IPS-NIHi7 (cell line): ENCODE measurements at regions not wholly inside any gene's neighbourhood (a gene's known extent, or its start where the extent isn't known, plus 50 kb on each side); places are given as distances from the start of the nearest gene placed in this dataset.
A peak's percentile ranks its signal among the peaks of the same experiment; 100 is the strongest.
"Not testable (repeated sequence)": the region's sequence is repeated elsewhere in the genome, so short reads cannot be mapped to it uniquely, and the experiment has no call there.

Experiments used
- DNase-seq: peaks from one replicate; pipeline ENCODE4 v3.0.0; 2012; ENCODE audit warnings: mixed read lengths; ENCODE audit errors: extremely low spot score

DNA sequence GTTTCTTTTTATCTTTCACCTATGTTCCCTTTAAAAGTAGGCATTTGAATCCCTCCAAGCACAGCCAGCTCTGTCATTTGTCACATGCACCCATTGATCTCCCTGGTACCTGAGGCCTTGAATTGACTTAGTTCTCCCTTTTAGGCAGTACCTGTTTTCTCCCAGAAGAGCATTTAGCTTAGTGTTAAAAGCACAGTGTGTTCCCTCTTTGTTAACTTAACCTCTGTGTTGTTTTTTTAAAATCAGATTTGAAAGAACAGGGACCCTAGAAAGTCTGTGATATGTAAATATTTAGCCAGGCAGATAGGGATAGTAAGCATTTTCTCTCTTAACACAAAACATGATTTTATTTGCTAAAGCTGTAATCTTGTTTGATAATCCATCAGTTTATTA lies 113.8 kb upstream of the SPATA31D4 start:
- no peak for DNase-seq

DNA sequence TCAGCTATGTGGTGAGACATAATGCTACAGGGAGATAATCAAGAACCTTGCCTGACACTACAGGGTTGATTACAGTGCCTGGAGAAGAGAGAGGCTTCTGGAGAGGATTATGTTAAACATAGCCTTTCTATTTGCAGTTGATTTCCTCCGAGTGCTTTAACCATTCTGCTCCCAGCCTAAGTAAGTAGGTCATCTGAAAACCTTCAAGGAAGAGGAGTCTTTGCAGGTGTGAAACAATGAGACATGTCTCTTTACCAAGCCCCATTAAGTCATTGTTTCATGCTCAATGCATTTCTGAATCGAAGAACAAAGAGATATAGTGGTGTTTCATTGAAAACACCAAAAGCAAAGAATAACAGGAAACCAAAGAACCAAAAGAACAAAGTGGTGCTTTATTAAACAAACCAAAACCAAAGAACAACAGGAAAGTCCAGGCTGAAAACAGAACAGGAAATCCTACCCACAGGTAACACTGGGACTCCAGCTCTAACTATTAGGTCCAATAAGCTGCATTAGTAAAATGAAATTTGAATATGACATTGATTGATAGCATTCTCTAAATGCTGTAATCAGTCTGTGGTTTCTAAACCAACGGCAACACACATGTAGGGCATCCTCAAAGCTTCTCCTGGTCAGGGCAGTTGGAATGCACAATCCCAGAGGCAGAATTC lies 113.3 kb upstream of the SPATA31D4 start:
- DNase-seq: peak; percentile 26

DNA sequence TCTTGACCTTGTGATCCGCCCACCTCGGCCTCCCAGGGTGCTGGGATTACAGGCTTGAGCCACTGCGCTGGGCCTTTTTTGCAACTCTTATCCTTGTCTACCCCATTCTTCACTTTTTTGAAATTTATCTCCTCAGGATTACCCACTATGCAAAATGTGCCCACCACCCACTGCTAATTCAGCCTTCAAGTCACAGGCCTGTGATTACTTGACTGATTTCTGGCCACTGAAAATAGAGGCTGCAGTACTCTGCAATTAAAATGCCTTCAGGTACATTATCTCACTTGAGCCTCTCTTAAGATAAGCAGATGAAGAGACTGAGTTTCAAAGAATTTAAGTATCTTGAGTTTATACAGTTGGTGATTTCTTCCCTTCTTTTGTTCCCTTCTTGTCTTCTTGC lies 112.4 kb upstream of the SPATA31D4 start:
- DNase-seq: no peak

DNA sequence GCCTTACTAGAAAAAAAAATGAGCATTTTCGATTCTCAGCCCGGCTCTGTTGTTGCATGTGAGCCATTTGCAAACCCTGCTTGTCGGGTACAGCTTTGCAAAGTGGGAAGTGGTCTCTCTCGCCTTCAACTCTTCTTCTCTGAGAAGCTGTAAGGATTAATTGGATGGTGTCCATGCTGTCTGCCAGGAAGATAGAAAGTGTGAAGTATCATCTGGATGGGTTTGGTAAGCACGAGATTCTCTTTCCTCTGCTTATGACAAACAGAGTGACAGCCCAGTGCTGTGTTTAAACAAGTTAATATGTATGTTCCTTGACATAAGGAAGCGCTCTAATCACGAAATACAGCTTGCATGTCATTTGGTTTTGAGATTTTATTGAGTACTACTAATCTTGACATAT lies 109.1 kb upstream of the SPATA31D4 start:
- DNase-seq: no peak

DNA sequence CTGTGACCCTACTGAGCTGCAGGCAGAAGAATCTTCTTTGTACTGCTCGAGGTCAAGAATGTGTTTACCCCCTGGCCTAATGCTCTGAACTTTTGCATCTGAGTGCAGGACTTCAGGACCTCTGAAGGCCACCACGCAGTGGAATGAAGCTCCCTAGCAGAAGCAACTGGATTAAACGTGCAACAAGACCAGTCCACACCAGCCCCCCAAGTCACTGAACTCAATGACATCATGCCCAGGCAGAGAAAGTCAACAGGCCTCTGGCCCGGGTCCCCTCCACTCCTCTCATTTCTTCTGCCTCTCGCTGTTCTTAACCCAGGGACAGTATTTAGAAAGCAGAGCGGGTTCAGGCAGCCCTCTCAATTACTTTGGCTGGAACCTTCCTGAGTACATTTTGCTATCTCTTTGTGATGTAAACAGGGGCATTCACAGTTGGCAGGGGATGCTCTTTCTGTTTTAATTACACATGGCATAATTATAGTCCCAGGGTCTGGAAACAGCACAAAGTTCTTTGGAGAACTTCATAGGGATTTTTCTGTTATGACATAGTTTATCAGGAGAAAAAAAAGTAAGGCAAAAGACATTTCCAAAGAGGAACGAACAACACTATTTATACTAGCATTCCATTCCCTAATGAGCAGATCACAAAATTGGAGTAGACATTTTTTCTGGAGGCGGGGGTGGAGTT lies 108.2 kb upstream of the SPATA31D4 start:
- peak; percentile 34 for DNase-seq

DNA sequence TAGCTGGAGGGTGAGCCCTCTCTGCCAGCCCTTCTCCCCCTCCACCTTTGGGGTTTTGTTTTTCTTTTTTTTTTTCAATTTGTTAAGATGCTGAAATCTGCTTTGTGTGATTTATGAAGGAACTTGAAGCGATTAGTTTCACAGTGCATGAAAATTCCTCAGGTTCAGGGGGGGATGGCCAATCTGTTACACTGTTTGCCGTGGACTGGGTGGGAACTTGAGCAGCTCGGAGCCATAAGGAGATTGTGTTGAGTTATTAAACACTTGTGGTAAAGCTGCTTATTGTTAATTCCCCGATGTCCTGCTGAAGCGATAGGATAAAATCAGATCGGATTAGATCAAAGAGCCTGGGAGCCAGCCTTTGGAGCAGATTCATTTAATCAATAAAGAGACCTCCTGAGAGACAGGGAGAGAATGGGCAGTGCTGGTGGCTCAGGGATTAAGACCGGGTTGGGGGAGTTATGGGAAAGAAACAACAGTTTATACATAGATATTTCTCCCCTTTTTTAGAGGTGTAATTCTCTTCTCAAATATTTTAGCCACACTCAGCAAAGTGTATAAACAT lies 105.8 kb upstream of the SPATA31D4 start:
- no peak for DNase-seq

DNA sequence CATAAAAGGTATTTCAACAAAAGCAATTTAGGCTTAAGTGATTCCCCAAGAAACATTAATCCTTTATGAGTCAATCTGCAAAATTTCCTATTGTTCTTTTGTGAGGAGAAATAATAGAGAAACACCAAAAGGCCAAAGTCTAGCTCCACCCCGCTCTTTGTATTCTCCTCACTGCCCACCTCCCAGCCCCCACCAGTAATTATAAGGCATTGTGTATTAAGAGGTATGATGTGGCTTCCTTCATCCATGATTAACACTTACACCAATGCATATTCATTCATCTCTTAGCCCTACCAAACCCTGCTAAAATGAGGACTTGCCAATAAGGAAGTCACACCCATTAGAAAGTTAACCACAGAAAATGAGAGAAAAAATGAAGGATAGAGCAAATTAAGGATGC lies 105.3 kb upstream of the SPATA31D4 start:
- DNase-seq: no peak

DNA sequence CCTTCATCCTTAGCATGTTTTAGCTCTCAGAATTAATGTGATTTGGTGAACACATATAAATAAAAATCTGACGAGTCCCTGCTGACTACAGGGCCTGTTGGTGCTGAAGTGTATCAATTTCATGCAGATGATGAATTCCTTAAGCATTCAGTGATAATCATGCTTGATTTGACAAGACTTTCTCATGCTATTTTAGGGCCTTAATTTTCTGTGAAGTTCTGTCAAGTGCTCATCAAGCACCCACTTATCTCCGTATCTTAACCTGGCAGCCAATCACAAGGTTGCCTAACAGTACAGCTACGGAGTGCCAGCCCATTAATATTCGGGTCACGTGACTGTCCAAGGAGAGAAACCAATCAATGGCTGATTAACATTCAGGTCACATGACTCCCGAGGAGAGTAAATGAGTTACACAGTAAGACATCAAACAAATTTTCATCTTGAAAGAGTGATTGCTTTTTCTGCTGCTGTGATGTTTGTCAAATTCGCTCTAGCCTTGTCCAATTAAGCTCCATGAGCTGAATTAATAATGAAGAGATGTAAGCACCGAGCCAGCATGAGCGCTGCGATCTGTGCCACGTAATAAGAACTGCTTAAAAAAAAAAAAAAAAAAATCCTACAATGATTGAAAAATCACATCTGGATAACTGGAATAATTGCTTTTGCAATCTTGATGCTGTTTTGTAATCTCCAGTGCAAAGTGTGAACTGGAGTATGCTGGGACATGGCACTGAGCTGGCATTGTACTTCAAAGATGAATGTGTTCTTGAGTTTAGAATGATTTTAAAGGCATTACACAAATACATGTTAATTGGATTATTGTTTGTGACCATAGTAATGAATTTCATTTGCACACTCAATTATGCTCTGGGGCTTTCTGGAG lies 104.3 kb upstream of the SPATA31D4 start:
- DNase-seq: no peak

DNA sequence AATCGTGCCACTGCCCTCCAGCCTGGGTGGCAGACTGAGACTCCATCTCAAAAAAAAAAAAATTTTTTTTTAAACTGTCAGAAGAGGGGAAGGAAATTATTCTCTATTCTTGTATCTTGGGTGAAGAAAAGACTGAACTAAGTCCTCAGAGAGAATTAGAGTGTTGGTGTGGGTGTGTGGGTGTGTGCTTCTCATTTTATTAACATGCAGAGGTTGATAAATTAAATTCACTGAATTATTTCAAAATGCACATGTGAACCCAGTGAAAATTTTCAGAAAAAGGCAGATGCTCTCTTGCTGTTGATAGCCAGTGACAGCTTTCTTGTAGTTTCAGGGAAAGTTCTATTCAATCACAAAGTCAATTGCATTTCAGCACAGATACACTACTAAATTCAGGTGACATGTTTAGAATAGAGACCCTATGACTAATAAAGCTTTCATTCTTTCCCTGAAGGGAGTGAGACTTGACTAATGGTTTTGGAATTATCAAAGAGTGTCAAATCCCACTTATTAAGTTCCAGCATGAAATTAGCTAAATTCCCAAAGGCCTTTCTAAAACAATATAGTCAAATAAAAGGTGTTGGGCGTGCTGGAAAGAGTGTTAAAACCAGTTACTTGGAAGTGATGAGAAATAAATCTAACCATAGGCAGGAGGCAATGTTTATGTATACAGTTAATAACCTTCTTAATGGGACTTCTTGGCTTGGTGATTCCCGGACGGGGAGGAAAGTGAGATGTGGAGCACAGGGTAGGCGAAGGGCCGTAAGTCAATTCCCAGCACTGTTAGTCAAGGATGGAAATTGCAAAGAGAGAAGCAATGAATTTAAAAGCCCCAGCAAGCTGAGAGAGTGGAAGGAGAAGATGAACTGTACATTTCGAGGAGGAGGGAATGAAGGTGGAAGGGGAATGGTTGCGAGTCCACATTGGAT lies 103.2 kb upstream of the SPATA31D4 start:
- no peak for DNase-seq

DNA sequence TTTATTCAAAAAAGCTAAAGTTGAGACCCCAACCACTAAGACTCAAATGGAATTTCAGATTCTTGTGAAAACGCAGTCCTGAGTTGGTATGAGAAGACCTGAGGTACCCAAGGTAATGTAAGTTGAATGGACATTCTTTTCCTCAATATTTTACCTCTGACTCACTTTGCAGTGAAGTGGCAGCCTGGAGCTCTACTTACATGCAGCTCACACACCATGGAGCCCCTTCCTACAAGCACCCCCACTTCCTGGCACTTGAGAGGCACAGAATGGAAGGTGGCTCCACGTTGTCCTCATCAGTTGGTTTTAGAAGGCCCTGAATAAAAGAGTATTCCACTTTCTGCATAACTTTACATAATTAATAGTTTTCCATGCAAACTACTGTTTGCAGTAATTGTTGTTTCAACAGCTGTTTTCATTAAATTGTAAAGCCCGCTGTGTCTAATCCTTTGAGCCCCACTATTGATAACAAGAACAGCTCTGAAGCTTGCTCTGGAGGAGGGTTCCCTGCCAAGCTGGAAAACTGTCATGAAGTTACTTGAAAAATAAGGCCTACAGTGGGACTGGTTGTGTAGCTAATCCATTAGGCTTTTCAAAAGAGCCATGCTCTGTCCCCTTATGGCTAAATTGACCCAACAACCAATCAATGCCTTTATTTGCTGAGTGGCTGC lies 102.2 kb upstream of the SPATA31D4 start:
- DNase-seq: no peak

DNA sequence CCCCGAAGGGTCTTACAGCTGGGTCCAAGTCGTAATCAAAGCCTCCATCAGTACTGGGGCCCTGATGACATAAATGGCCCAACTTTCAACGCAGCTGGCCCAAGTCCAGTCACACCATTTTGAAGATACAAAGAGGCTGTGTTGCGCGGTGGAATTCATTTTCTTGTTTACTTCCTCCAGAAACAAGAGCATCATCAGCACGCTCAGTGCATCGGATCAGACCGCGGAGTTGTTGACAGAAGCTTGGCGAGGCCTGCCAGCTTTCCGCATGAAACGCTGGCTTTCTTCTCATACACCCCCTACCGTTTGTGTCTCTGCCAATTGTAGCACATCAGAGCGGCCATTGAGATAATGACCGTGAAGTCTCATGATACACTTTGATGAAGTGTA lies 101.7 kb upstream of the SPATA31D4 start:
- no peak for DNase-seq

DNA sequence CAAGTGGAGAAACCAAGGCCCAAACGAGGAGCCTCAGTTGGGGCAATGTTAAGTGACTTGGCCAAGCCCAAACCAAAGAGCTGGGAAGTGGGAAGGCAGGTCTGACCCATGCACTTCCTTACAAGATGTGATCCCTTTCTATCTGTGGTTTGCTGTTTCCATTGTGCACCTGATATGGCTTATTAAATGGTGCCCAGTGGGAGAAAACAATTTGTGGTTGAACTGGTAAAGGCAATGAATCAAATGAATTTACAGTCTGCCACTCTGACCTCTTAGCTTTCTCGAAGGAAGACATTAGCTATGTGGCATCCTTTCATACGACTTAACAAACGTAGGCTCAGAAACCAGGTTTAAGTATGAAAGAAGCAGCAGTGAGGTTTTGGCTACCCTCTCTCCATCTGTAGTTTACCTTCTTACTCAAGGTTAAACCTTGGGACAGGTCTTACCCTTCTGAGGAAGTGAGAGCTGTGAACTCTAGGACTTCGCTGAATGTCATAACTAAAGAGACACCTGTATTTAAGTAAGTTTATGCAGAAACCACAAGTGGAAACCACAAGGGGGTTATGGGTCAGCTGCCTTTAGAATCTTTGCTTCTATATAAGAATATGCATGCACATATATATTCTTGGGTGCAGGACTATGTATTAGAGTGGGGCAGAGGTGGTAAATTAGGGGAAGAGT lies 100.5 kb upstream of the SPATA31D4 start:
- no peak for DNase-seq

DNA sequence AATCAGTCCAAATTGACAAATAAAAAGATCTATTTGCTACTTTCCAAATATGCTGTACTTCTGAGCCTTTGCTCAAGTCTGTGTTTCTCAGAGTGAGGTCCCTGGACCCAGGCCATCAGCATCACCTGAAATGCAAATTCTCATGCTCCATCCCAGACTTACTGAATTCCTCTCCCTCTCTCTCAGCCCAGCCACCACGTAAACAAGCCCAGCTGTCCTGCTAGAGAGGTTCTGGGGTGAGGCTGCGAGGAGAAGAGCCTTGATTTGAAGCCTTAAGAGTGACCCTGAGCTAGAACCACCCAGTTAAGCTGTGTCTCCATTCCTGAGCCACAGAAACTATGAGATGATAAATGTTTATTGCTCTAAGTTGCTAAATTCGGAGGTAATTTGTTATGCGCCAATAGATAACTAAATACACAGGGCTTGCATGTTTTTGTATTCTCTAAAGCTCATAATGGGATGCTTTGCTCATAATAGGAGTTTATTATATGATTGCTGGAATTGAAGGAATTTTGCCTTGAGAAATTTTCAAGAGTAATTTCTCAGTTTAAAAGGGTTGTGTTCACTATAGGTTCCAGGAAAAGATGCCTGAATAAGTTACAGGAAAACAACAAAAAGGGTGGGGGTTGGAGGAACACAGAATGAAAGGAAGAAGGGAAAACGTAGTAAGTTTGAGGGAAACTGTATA lies 98.9 kb upstream of the SPATA31D4 start:
- DNase-seq: peak; percentile 18

DNA sequence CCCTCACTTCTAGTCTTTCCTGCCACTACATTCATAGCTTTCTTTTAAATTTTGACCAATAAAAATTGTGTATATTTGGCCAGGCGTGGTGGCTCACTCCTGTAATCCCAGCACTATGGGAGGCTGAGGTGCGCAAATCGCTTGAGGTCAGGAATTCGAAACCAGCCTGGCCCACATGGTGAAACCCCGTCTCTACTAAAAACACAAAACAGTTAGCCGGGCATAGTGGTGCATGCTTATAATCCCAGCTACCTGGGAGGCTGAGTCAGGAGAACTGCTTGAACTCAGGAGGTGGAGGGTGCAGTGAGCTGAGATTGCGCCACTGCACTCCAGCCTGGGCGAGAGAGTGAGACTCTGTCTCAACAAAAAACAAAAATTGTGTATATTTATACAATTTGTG lies 97.8 kb upstream of the SPATA31D4 start:
- not testable (repeated sequence) for DNase-seq

DNA sequence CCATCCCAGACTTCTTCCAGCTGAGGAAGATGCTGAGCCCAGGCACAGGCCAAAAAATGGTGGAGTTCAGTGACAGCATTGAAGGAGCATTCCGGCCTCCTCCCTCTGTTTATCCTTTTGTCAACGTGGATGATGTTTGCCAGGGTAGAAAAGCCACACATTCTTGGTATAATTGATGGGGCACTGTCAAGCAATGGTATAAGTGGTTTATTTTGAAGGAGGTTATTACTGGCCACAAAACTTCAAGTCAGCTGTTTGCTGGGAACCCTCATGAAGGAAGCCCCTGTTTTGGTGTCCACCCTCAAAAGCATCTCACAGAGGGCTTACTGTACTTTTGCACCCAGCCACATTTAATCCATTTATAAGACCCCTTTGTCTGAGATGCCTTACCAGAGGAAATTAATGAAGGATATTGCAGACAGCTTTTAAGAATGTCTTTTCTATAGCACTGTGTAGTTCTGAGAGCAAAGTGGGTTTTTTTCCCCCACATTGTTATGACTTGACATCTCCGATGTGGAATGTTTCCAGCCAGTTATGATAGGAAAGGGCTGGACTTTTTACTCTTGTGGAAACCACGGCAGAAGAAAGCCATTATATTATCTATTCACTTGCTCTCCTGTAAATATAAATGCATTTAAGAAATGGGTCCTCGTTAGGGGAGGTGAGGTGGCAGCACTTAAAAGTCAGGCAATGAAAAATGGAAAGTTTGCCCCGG lies 95.5 kb upstream of the SPATA31D4 start:
- no peak for DNase-seq

DNA sequence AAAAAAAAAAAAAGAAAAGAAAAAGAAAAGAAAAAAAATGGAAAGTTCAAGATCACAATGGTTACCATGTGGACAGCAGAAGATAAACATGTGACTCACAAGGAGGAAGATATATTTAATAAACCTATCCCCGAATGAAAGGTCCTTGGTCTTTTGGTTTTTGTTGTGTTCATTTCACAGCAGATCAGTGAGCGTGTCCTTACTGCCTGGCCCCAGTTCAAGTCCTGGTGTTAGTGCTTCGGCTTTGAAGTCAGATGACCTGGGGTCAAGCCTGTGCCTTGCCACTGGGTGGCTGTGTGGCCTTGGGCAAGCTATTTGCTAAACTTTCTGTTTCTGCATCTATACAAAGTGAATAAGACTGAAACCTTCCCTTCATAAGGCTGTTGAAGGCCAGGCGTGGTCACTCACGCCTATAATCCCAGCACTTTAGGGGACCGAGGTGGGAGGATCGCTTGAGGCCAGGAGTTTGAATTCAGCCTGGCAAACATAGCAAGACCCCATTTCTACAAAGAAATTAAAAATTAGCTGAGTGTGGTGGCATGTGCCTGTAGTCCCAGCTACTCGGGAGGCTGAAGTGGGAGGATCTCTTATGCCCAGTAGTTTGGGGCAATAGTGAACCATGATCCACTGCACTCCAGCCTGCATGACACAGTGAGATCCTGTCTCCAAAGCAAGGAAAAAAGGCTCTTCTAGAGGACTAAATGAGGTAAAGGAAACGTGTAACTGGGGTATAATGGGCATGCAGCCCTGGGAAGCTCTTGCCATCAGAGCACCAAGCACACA lies 94.5 kb upstream of the SPATA31D4 start:
- DNase-seq: no peak

DNA sequence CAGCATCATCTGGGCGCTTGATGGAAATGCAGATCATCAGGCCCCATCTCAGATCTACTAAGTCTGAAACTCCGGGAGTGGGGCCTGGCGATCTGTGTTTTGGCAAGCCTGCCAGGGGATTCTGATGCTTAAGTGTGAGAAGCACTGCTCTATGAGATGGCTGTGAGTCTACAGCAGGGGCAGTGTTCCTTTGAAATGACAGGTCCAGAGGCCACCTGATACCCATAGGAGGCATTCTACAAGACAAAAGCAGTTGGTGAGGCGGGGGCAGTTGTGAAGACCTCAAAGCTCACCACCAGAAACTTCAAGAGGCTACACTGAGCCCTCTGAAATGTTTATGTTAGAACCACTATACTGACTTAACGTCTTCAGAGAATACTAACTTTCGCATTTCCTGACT lies 86.9 kb upstream of the SPATA31D4 start:
- peak; percentile 58 for DNase-seq

DNA sequence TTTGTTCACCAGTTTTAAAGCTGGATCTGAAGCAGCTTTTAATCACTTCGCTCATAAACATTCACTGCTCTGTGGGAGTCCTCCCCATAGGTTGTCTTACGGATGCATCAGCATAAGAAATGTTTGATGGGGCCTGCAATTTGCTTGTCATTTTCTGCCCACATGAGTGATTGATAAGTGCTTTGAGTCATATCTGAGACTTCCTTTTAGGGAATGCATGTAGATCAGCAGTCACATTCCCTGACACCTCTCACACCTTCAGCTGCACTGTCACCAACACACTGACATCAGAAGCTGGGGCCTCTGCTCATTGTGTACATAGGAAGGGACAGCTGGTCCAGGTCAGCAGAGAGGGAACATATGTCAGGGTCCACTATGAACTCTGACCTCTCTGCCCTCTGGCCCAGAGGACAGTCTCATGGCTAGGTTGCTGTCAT lies 84.1 kb upstream of the SPATA31D4 start:
- DNase-seq: no peak
